ENCODE measurements at regions not wholly inside any gene's neighbourhood (a gene's known extent, or its start where the extent isn't known, plus 50 kb on each side); places are given as distances from the start of the nearest gene placed in this dataset.

DNA sequence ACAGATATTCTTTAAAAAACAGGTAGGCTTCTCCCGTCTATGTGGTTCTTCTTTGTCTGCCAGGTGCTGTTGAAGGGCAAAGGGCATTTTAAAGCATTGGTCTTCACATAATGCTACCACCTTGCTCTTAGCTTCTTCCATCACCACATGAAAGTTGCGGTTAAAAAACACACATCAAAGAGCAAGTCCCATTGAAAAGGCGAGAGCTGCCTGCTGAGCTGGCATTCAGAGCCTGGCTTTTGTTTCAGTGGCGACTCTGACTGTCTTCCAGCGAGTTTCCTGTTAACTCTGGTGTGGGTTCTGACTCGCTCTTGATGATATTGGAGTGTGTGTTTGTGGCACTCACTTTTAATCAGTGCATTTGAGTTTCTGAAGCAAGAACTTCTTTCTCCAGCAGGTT, 624.9 kb upstream of the FANCL start:
- no peak overlapping the region for H3K27ac ChIP-seq (ENCODE audit: low read depth in 1 of 2, low read length in 2 of 2)
- H3K27me3 ChIP-seq (ENCODE audit: control insufficient read depth in 1 of 2, insufficient read depth in 2 of 2, low read length in 2 of 2) = no peaks in the 10 kb centered on the region
- POLR2A ChIA-PET = no interaction called here
- DNase-seq = no peak
- Mint-ChIP-seq H3K27ac (no peak overlapping the region), H3K27me3 (peaks cover 9% of the 10 kb centered on the region), H3K4me3 (no peak overlapping the region), H3K36me3 (ENCODE audit: low read depth) (no peaks in the 10 kb centered on the region), H3K4me1 (ENCODE audit: low read depth) (peaks cover 6% of the 10 kb centered on the region), H3K9me3 (no peaks in the 10 kb centered on the region)
- H3K36me3 ChIP-seq (ENCODE audit: insufficient read depth, low read length) = no peaks in the 10 kb centered on the region
- no peaks in the 10 kb centered on the region for H3K9me3 ChIP-seq (ENCODE audit: control insufficient read depth in 1 of 2, insufficient read depth in 1 of 2, low read length in 2 of 2)
- CTCF ChIA-PET = no interaction called here
- intact Hi-C loops (cut with DNase I, micrococcal nuclease) = no loop called here
- H3K4me3 ChIP-seq (ENCODE audit: low read length) = no peak overlapping the region
- ATAC-seq (ENCODE audit: poor library complexity) = no peak
- no peaks in the 10 kb centered on the region for H3K4me1 ChIP-seq (ENCODE audit: insufficient read depth, low read length)
- TF ChIP-seq, protein P1, sequence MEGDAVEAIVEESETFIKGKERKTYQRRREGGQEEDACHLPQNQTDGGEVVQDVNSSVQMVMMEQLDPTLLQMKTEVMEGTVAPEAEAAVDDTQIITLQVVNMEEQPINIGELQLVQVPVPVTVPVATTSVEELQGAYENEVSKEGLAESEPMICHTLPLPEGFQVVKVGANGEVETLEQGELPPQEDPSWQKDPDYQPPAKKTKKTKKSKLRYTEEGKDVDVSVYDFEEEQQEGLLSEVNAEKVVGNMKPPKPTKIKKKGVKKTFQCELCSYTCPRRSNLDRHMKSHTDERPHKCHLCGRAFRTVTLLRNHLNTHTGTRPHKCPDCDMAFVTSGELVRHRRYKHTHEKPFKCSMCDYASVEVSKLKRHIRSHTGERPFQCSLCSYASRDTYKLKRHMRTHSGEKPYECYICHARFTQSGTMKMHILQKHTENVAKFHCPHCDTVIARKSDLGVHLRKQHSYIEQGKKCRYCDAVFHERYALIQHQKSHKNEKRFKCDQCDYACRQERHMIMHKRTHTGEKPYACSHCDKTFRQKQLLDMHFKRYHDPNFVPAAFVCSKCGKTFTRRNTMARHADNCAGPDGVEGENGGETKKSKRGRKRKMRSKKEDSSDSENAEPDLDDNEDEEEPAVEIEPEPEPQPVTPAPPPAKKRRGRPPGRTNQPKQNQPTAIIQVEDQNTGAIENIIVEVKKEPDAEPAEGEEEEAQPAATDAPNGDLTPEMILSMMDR (IDR thresholded peaks at IDR 0.05) = no peak

DNA sequence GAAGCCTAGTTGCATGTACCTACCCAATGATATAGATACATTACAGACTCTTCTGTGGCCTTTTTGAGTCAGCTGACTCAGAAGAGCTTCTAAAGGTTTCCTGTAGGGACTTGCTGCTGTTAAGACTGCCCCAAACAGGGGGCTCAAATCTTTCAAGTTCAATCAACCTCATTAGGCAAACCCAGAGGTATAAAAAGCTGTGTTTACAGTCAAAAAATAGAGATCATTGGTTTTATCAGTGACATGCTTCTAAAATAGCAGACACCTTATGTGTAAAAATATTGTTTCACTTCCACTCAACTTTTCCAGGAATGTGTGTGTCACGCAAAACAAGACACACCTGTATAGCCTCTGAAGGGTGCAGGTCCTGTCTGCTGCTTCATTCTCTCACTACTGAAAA, 624.3 kb upstream of the FANCL start:
- no peaks in the 10 kb centered on the region for H3K4me1 ChIP-seq (ENCODE audit: insufficient read depth, low read length)
- intact Hi-C loops (cut with DNase I, micrococcal nuclease) = no loop called here
- H3K27me3 Mint-ChIP-seq = peaks cover 9% of the 10 kb centered on the region
- no peak overlapping the region for H3K27ac ChIP-seq (ENCODE audit: low read depth in 1 of 2, low read length in 2 of 2)
- H3K36me3 Mint-ChIP-seq (ENCODE audit: low read depth) = no peaks in the 10 kb centered on the region
- no peaks in the 10 kb centered on the region for H3K9me3 ChIP-seq (ENCODE audit: control insufficient read depth in 1 of 2, insufficient read depth in 1 of 2, low read length in 2 of 2)
- POLR2A ChIA-PET = no interaction called here
- no peak overlapping the region for H3K4me3 Mint-ChIP-seq
- TF ChIP-seq, protein P1 (IDR thresholded peaks at IDR 0.05) = no peak
- ATAC-seq (ENCODE audit: poor library complexity) (no peak), DNase-seq (no peak)
- H3K27me3 ChIP-seq (ENCODE audit: control insufficient read depth in 1 of 2, insufficient read depth in 2 of 2, low read length in 2 of 2) = no peaks in the 10 kb centered on the region
- H3K27ac Mint-ChIP-seq = no peak overlapping the region
- peaks cover 6% of the 10 kb centered on the region for H3K4me1 Mint-ChIP-seq (ENCODE audit: low read depth)
- no peaks in the 10 kb centered on the region for H3K9me3 Mint-ChIP-seq
- H3K36me3 ChIP-seq (ENCODE audit: insufficient read depth, low read length) = no peaks in the 10 kb centered on the region
- H3K4me3 ChIP-seq (ENCODE audit: low read length) = no peak overlapping the region
- CTCF ChIA-PET = no interaction called here

DNA sequence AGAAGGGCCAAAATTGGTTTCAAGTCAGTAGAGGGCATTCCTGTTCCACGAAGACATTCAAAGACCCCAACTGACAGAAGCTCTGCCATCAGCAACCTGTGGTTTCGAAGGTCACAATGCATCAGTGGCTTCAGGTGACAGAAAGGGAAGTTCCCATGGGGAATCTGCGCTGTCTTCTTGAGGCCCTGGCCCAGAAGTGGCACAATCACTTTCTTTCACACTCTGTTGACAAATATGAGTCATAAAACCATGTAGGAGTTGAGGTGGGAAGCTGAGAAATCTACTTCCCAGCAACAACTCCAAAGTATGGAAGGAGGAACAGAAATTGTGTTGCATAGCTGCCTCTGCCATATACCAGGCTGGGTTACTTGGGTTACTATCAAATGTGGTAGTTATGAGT, 621.1 kb upstream of the FANCL start:
- Histone ChIP-seq H3K4me1 (ENCODE audit: insufficient read depth, low read length) (no peaks in the 10 kb centered on the region), H3K4me3 (ENCODE audit: low read length) (no peak overlapping the region), H3K27ac (ENCODE audit: low read depth in 1 of 2, low read length in 2 of 2) (no peak overlapping the region), H3K27me3 (ENCODE audit: control insufficient read depth in 1 of 2, insufficient read depth in 2 of 2, low read length in 2 of 2) (no peaks in the 10 kb centered on the region), H3K36me3 (ENCODE audit: insufficient read depth, low read length) (no peaks in the 10 kb centered on the region), H3K9me3 (ENCODE audit: control insufficient read depth in 1 of 2, insufficient read depth in 1 of 2, low read length in 2 of 2) (no peaks in the 10 kb centered on the region)
- no peak for ATAC-seq (ENCODE audit: poor library complexity)
- CTCF ChIA-PET = no interaction called here
- intact Hi-C loops (cut with DNase I, micrococcal nuclease) = no loop called here
- Mint-ChIP-seq H3K4me1 (ENCODE audit: low read depth) (peaks cover 6% of the 10 kb centered on the region), H3K9me3 (no peaks in the 10 kb centered on the region), H3K27me3 (no peaks in the 10 kb centered on the region), H3K36me3 (ENCODE audit: low read depth) (no peaks in the 10 kb centered on the region), H3K27ac (no peak overlapping the region), H3K4me3 (no peak overlapping the region)
- POLR2A ChIA-PET = no interaction called here
- TF ChIP-seq, protein P1 (IDR thresholded peaks at IDR 0.05) = no peak
- no peak for DNase-seq

Measured in CD4-positive, alpha-beta T cell (primary cell).